H1 (cell line): ENCODE measurements at regions not wholly inside any gene's neighbourhood (a gene's known extent, or its start where the extent isn't known, plus 50 kb on each side); places are given as distances from the start of the nearest gene placed in this dataset.

Source experiments
- CEBPB ChIP-seq: IDR thresholded peaks from 2 replicates; pipeline ENCODE4 v1.6.1; 2012; ENCODE audit warnings: low read depth, low read length
- CREB1 ChIP-seq: IDR thresholded peaks from 2 replicates; pipeline ENCODE4 v1.6.1; 2012; ENCODE audit warnings: inconsistent platforms
- GTF2F1 ChIP-seq: IDR thresholded peaks from 2 replicates; pipeline ENCODE4 v1.6.1; 2012; ENCODE audit warnings: low read depth, low read length, improper control_type of control experiment, borderline replicate concordance
- RXRA ChIP-seq: IDR thresholded peaks from 2 replicates; pipeline ENCODE4 v1.6.1; 2011; ENCODE audit warnings: low read depth, mild to moderate bottlenecking, low read length, moderate library complexity; ENCODE audit not compliant: insufficient read depth

GRCh38 chr14:98594156-98594555 lies 677.8 kb downstream of the BCL11B start (continued):
- TF ChIP-seq CEBPB (no peak), RXRA (no peak), CREB1 (no peak), GTF2F1 (no peak)
